C4-2B (cell line): ENCODE measurements at regions not wholly inside any gene's neighbourhood (a gene's known extent, or its start where the extent isn't known, plus 50 kb on each side); places are given as distances from the start of the nearest gene placed in this dataset.

Experiments used
- H3K27ac ChIP-seq: fragments of 450-650 bp; 2 replicates; pipeline ENCODE4 v1.5.1; 2017
- ZFX ChIP-seq: fragments of 450-650 bp; IDR thresholded peaks from 2 replicates; pipeline ENCODE4 v1.6.1; 2017
- TF ChIP-seq, protein P1 (sequence below): fragments of 450-650 bp; conservative IDR thresholded peaks from 2 replicates; pipeline ENCODE4 v1.5.1; 2017; ENCODE audit warnings: mild to moderate bottlenecking

DNA sequence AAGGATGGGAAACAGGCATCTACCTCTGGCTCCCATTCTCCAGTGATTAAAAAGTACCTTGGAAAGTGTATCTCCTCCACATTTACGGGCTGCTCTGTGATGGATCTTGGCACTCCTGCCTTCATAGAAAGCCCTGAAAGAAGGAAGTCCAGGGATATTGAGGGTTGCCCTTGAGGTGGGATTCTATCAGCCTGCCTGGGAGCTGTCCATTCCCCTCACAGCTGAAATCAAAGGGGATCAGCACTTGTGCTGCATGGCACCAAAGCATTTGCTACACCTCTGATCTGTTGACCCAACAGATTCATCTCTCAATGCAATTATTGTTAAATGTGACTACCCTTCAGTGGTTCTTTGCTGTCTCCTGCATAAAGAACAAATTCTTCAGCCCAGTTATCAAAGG is 442.0 kb upstream of the RUNX1 start:
- no peak overlapping the region for H3K27ac ChIP-seq
- TF ChIP-seq ZFX = no peak
- TF ChIP-seq, protein P1, sequence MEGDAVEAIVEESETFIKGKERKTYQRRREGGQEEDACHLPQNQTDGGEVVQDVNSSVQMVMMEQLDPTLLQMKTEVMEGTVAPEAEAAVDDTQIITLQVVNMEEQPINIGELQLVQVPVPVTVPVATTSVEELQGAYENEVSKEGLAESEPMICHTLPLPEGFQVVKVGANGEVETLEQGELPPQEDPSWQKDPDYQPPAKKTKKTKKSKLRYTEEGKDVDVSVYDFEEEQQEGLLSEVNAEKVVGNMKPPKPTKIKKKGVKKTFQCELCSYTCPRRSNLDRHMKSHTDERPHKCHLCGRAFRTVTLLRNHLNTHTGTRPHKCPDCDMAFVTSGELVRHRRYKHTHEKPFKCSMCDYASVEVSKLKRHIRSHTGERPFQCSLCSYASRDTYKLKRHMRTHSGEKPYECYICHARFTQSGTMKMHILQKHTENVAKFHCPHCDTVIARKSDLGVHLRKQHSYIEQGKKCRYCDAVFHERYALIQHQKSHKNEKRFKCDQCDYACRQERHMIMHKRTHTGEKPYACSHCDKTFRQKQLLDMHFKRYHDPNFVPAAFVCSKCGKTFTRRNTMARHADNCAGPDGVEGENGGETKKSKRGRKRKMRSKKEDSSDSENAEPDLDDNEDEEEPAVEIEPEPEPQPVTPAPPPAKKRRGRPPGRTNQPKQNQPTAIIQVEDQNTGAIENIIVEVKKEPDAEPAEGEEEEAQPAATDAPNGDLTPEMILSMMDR = no peak

DNA sequence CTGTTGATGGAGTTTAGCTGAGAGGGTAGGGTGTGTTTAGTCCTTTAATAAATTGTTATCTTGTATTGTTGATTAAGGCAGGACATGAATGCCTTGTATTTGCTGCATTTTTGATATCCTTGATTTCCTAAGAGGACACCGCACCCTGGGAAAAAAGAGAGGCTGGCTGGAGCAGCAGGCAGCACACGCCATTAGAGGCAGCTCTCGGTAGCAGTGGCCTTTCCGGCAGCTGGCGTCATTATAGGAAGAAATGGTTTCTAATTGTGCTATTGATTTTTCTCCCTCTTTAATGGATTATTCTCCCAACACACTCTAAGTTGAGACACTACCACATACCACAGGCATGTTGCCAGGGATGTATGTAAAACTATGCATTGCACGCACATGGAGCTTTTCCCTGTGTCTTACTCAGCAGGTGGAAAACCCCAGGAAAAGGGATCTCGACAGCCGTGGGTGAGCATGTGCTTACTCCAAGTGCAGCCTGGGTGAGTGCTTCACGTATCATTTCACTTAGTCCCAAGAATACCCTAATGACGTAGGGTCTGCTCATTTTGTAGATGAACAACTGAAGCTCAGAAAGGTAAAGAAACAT is 440.4 kb upstream of the RUNX1 start:
- H3K27ac ChIP-seq = no peak overlapping the region

DNA sequence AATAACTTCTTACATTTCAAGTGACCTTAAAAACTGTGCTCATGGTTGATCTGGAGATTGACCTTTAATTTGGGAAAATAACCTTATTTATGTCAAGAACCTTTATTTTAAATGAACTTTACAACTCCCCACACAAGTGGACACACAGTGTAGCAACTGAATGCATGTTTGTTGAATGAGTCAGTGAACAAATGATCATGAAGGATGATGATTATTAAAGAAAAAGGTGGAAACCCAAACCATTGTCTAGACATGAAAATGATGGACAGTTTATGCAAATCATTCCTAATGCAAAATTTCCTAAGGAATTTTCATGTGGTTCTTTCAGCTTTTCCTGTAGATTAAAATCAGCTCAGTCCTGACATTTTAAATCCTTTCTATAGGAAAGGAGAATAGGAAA is 439.8 kb upstream of the RUNX1 start:
- no peak overlapping the region for H3K27ac ChIP-seq
- TF ChIP-seq, protein P1 = no peak
- no peak for TF ChIP-seq ZFX

More for the DNA sequence above, 440.4 kb upstream of the RUNX1 start:
- TF ChIP-seq, protein P1 = no peak
- TF ChIP-seq ZFX = no peak

DNA sequence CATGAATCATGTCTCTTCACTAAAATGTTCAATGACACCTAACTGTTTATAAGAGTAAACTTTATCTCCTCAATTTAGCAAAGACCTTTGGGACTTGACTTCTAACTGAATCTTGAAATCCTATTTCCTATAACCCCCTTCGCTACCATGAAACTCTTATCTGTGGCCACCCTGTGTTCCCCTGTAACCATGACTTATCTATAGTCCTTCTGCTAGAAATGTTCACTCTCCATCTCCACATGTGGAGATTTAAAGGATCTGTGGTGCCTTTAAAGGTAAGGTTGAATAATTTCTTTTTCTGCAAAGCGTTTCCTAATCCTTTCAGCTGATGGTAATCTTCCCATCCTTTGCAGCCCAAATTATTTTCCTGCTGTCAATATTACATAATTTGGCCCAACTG is 436.3 kb upstream of the RUNX1 start:
- no peak for TF ChIP-seq ZFX
- TF ChIP-seq, protein P1 = no peak
- H3K27ac ChIP-seq = no peak overlapping the region

DNA sequence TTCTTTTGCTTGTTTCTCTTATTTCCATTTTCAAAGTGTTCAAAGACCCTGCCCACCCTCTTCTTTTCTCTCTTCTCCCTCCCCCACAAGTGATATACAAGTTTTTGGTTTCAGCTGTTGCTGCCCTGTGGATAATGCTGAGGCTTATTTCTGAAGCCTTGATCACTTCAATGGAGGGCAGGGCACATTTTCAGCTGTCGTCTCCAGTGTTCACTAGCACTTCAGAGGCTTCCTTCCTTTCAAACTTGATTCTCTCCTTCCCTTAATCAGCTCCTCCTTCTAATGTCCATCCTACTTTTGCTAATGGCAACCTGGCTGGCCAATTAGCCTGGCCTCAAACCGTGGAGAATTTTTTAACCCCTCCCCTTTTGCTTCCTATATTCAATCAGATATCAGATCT is 435.7 kb upstream of the RUNX1 start:
- TF ChIP-seq ZFX = no peak
- TF ChIP-seq, protein P1 = no peak
- no peak overlapping the region for H3K27ac ChIP-seq

DNA sequence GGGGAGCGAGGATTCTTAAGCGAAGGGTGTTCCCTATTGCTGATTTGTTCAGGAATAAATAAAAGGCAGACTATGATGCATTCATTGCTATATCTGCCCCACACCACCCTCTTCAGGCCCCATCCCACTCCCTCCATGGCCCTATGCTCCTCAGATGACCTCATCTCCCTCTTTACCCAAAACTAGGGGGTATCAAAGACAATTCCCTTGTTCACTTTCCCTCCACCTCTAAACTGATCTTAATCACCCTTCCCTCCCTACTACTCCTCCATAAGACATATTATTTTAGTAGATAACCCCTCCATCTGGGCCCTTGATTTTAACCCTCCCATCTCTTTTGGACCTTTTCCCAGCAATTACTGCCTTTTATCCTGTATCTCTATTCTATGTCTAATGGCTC is 434.9 kb upstream of the RUNX1 start:
- TF ChIP-seq ZFX = no peak
- TF ChIP-seq, protein P1 = no peak
- no peak overlapping the region for H3K27ac ChIP-seq

DNA sequence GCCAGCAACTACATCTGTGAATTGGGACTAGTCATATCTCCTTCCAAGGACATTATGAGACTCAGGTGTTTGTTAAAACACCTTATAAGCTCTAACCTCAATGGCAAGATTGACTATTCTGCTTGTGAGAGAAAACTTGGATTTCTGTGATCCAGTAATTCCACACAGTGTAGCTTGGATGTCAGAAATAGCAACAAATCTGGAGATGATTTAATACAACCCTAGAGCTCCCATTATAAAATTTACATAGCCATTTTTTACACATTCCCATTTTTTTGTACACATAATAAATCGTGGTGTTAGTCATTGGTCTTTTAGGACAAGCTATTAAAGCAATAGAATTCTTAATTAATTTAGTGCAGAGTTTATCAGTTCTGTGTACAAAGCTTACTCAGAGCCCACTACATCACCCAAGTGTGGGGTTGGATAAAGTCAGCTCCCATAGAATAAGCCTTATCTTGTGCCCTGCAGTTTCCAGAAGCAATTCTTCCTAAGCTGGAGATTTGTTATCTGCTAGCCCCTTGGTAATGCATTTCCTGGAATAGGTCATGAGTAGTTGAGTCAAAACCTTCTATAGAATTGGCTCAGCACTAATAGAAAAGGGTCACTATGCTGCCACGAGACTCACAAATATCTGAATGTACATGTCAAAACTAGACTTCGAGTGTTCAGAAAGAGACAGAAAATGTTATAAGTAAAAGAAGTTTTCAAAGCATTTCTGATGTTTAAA is 434.0 kb upstream of the RUNX1 start:
- no peak overlapping the region for H3K27ac ChIP-seq

More for the DNA sequence above, 434.0 kb upstream of the RUNX1 start:
- TF ChIP-seq ZFX = no peak
- TF ChIP-seq, protein P1 = no peak
